H9 (cell line): ENCODE measurements at regions not wholly inside any gene's neighbourhood (a gene's known extent, or its start where the extent isn't known, plus 50 kb on each side); places are given as distances from the start of the nearest gene placed in this dataset.

ENCODE experiments used
- DNase-seq: peaks from one replicate; pipeline ENCODE4 v3.0.0-alpha.2; 2017
- H2AFZ ChIP-seq: one replicate; pipeline ENCODE4 v1.6.1; 2013; ENCODE audit warnings: mild to moderate bottlenecking, low read length, control low read depth, moderate library complexity
- H2AK5ac ChIP-seq: 2 replicates; pipeline ENCODE4 v1.6.1; 2013; ENCODE audit warnings: low read length, control low read depth, mixed read lengths; ENCODE audit not compliant: insufficient read length
- H2BK120ac ChIP-seq: one replicate; pipeline ENCODE4 v1.6.1; 2013; ENCODE audit warnings: low read depth, mild to moderate bottlenecking, low read length, control low read depth, inconsistent platforms; ENCODE audit not compliant: poor library complexity, severe bottlenecking
- H2BK12ac ChIP-seq: 2 replicates; pipeline ENCODE4 v1.6.1; 2013; ENCODE audit warnings: low read length, control low read depth, mixed read lengths, low read depth; ENCODE audit not compliant: insufficient read length
- H2BK15ac ChIP-seq: 2 replicates; pipeline ENCODE4 v1.6.1; 2013; ENCODE audit warnings: low read depth, low read length, control low read depth
- H2BK20ac ChIP-seq: one replicate; pipeline ENCODE4 v1.6.1; 2013; ENCODE audit warnings: low read depth, mild to moderate bottlenecking, low read length, control low read depth, inconsistent platforms; ENCODE audit not compliant: poor library complexity, severe bottlenecking
- H2BK5ac ChIP-seq: 2 replicates; pipeline ENCODE4 v1.6.1; 2013; ENCODE audit warnings: low read length, control low read depth, mixed read lengths; ENCODE audit not compliant: insufficient read length
- H3K14ac ChIP-seq: 2 replicates; pipeline ENCODE4 v1.6.1; 2013; ENCODE audit warnings: low read length, control low read depth; ENCODE audit not compliant: insufficient read depth
- H3K18ac ChIP-seq: 2 replicates; pipeline ENCODE4 v1.6.1; 2013; ENCODE audit warnings: low read depth, mild to moderate bottlenecking, mixed read lengths, low read length, control low read depth; ENCODE audit not compliant: insufficient read length
- H3K23ac ChIP-seq: 2 replicates; pipeline ENCODE4 v1.6.1; 2013; ENCODE audit warnings: low read length, control low read depth, mixed read lengths, low read depth; ENCODE audit not compliant: insufficient read length
- H3K23me2 ChIP-seq: 2 replicates; pipeline ENCODE4 v1.6.1; 2013; ENCODE audit warnings: low read depth, mild to moderate bottlenecking, mixed read lengths, low read length, control low read depth; ENCODE audit not compliant: insufficient read length, poor library complexity, severe bottlenecking
- H3K27ac ChIP-seq: 2 replicates; pipeline ENCODE4 v1.5.1; 2013; ENCODE audit warnings: low read length, control low read depth, mixed read lengths, low read depth; ENCODE audit not compliant: insufficient read length
- H3K27me3 ChIP-seq: 2 replicates; pipeline ENCODE4 v1.6.1; 2013; ENCODE audit warnings: low read length, control low read depth, inconsistent platforms; ENCODE audit not compliant: insufficient read depth
- H3K4ac ChIP-seq: 2 replicates; pipeline ENCODE4 v1.6.1; 2013; ENCODE audit warnings: low read depth, mild to moderate bottlenecking, control low read depth, inconsistent platforms, low read length, moderate library complexity
- H3K4me1 ChIP-seq: 2 replicates; pipeline ENCODE4 v1.6.1; 2013; ENCODE audit warnings: low read length, control low read depth, inconsistent platforms; ENCODE audit not compliant: insufficient read depth
- H3K4me2 ChIP-seq: 2 replicates; pipeline ENCODE4 v1.6.1; 2013; ENCODE audit warnings: low read length, control low read depth, mixed read lengths; ENCODE audit not compliant: insufficient read length, insufficient read depth
- H3K56ac ChIP-seq: 2 replicates; pipeline ENCODE4 v1.6.1; 2013; ENCODE audit warnings: low read depth, mild to moderate bottlenecking, mixed read lengths, low read length, control low read depth; ENCODE audit not compliant: insufficient read length
- H3K79me1 ChIP-seq: 2 replicates; pipeline ENCODE4 v1.6.1; 2013; ENCODE audit warnings: low read depth, mild to moderate bottlenecking, moderate library complexity, low read length, control low read depth, inconsistent platforms; ENCODE audit not compliant: insufficient read depth, poor library complexity, severe bottlenecking
- H3K79me2 ChIP-seq: 2 replicates; pipeline ENCODE4 v1.6.1; 2013; ENCODE audit warnings: low read length, control low read depth, inconsistent platforms; ENCODE audit not compliant: insufficient read depth
- H3K9ac ChIP-seq: 2 replicates; pipeline ENCODE4 v1.6.1; 2013; ENCODE audit warnings: low read length, control low read depth, mixed read lengths; ENCODE audit not compliant: insufficient read length; ENCODE audit errors: extremely low read depth
- H3K9me3 ChIP-seq: one replicate; pipeline ENCODE4 v1.6.1; 2013; ENCODE audit warnings: low read depth, low read length, inconsistent platforms; ENCODE audit not compliant: control insufficient read depth
- H3T11ph ChIP-seq: one replicate; pipeline ENCODE4 v1.6.1; 2013; ENCODE audit warnings: mild to moderate bottlenecking, low read length, control low read depth, inconsistent platforms
- H4K20me1 ChIP-seq: one replicate; pipeline ENCODE4 v1.6.1; 2013; ENCODE audit not compliant: control insufficient read depth, insufficient read length, insufficient read depth
- H4K5ac ChIP-seq: 2 replicates; pipeline ENCODE4 v1.6.1; 2013; ENCODE audit warnings: low read depth, mild to moderate bottlenecking, mixed read lengths, low read length, control low read depth; ENCODE audit not compliant: insufficient read length
- H4K8ac ChIP-seq: replicated peaks from 2 replicates; pipeline ENCODE4 v1.6.1; 2013; ENCODE audit warnings: low read length, control low read depth, mixed read lengths, low read depth; ENCODE audit not compliant: insufficient read length
- H4K91ac ChIP-seq: 2 replicates; pipeline ENCODE4 v1.6.1; 2013; ENCODE audit warnings: low read depth, mild to moderate bottlenecking, moderate library complexity, mixed read lengths, low read length, control low read depth; ENCODE audit not compliant: insufficient read length
- H3K27ac Mint-ChIP-seq, 3 experiments: 2 replicates in 2 of 3; 3 replicates in 1 of 3; pipeline ENCODE4 v1.8.0; 2020 to 2021; ENCODE audit warnings: mixed read lengths in 3 of 3, mild to moderate bottlenecking in 1 of 3, moderate library complexity in 1 of 3
- H3K27me3 Mint-ChIP-seq: 2 replicates; pipeline ENCODE4 v1.8.0; 2021; ENCODE audit warnings: low read depth, mild to moderate bottlenecking, moderate library complexity, mixed read lengths
- H3K36me3 Mint-ChIP-seq, 3 experiments: 2 replicates in 2 of 3; 3 replicates in 1 of 3; pipeline ENCODE4 v1.8.0; 2020 to 2021; ENCODE audit warnings: low read depth in 3 of 3, mixed read lengths in 3 of 3; ENCODE audit not compliant: insufficient read depth in 1 of 3
- H3K4me1 Mint-ChIP-seq, 2 experiments: 2 replicates each; pipeline ENCODE4 v1.8.0; 2020; ENCODE audit warnings: mixed read lengths in 2 of 2
- H3K4me3 Mint-ChIP-seq, 2 experiments: 2 replicates in 1 of 2; 3 replicates in 1 of 2; pipeline ENCODE4 v1.8.0; 2020 to 2021; ENCODE audit warnings: mild to moderate bottlenecking in 2 of 2, mixed read lengths in 2 of 2, moderate library complexity in 1 of 2
- H3K9me3 Mint-ChIP-seq, 2 experiments: 2 replicates in 1 of 2; 3 replicates in 1 of 2; pipeline ENCODE4 v1.8.0; 2020; ENCODE audit warnings: mild to moderate bottlenecking in 2 of 2, mixed read lengths in 2 of 2, moderate library complexity in 1 of 2
- WGBS: extraction: QIAGEN DNeasy Blood & Tissue Kit; methylation state at CpG from one replicate; pipeline ENCODE4 v1.1.7; 2013; ENCODE audit warnings: missing lambda C conversion rate, low lambda C conversion rate, mixed read lengths; ENCODE audit not compliant: insufficient read length; ENCODE audit errors: extremely low coverage; 5-methylcytosine and 5-hydroxymethylcytosine counted together
- TF ChIP-seq, protein P1 (sequence below): fragments of 200-600 bp; sonication (generic); conservative IDR thresholded peaks from 3 replicates; pipeline ENCODE4 v1.8.0; 2021; ENCODE audit warnings: antibody characterized with exemption, mild to moderate bottlenecking

DNA sequence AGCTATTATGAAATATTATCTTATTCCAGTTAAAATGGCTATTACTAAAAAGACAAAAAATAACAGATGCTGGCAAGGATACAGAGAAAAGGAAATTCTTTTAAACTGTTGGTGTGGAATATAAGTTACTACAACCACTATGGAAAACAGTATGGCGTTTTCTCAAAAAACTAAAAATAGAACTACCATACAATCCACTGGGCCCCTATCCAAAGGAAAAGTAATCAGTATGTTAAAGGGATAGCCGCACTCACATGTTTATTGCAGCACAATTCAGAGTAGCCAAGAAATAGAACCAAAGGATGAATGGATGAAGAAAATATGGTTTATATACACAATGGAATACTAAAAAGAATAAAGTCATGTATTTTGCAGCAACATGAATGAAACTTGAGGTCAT is 303.8 kb upstream of the ECI2 start:
- no peaks in the 10 kb centered on the region; a peak in 1 of 5 replicates for H3K9me3 Mint-ChIP-seq
- H2BK20ac ChIP-seq: no peak overlapping the region

More for the DNA sequence above, 303.8 kb upstream of the ECI2 start:
- H3K4me2 ChIP-seq: no peak overlapping the region
- no CpG with 5 or more reads among the region's 2 CpGs for WGBS
- H3K9ac ChIP-seq: no peak overlapping the region
- no peak overlapping the region for H4K91ac ChIP-seq
- TF ChIP-seq, protein P1, sequence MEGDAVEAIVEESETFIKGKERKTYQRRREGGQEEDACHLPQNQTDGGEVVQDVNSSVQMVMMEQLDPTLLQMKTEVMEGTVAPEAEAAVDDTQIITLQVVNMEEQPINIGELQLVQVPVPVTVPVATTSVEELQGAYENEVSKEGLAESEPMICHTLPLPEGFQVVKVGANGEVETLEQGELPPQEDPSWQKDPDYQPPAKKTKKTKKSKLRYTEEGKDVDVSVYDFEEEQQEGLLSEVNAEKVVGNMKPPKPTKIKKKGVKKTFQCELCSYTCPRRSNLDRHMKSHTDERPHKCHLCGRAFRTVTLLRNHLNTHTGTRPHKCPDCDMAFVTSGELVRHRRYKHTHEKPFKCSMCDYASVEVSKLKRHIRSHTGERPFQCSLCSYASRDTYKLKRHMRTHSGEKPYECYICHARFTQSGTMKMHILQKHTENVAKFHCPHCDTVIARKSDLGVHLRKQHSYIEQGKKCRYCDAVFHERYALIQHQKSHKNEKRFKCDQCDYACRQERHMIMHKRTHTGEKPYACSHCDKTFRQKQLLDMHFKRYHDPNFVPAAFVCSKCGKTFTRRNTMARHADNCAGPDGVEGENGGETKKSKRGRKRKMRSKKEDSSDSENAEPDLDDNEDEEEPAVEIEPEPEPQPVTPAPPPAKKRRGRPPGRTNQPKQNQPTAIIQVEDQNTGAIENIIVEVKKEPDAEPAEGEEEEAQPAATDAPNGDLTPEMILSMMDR: no peak
- H2BK5ac ChIP-seq: no peak overlapping the region
- no peak overlapping the region for H3K23ac ChIP-seq
- no peak overlapping the region for H2BK15ac ChIP-seq
- no peak overlapping the region for H3K18ac ChIP-seq
- H3K14ac ChIP-seq: no peak overlapping the region
- no peaks in the 10 kb centered on the region for H3K4me1 ChIP-seq
- no peak overlapping the region for H2BK120ac ChIP-seq
- no peak overlapping the region for H2AFZ ChIP-seq
- H3T11ph ChIP-seq: no peak overlapping the region
- Mint-ChIP-seq H3K27ac (no peak overlapping the region), H3K4me3 (no peak overlapping the region), H3K27me3 (no peaks in the 10 kb centered on the region), H3K36me3 (no peaks in the 10 kb centered on the region), H3K4me1 (peaks cover 0 to 6% of the 10 kb centered on the region in 2 experiments; a peak in 2 of 4 replicates)
- no peaks in the 10 kb centered on the region for H3K79me1 ChIP-seq
- no peak overlapping the region for H3K27ac ChIP-seq
- H3K23me2 ChIP-seq: no peaks in the 10 kb centered on the region
- no peak overlapping the region for H4K8ac ChIP-seq
- H4K5ac ChIP-seq: no peak overlapping the region
- H3K56ac ChIP-seq: no peak overlapping the region
- no peaks in the 10 kb centered on the region for H3K9me3 ChIP-seq
- no peak overlapping the region for H3K4ac ChIP-seq
- no peak for DNase-seq
- no peaks in the 10 kb centered on the region; the same call in 1 of the 2 replicates for H3K27me3 ChIP-seq
- H4K20me1 ChIP-seq: no peaks in the 10 kb centered on the region
- no peak overlapping the region for H2AK5ac ChIP-seq
- H2BK12ac ChIP-seq: no peak overlapping the region
- no peaks in the 10 kb centered on the region for H3K79me2 ChIP-seq
